Cardiac muscle cell (in vitro differentiated cells and primary cell): ENCODE measurements at regions not wholly inside any gene's neighbourhood (a gene's known extent, or its start where the extent isn't known, plus 50 kb on each side); places are given as distances from the start of the nearest gene placed in this dataset.

Experiments
- DNase-seq, 2 donors: peaks; one replicate each; pipeline versions ENCODE4 v3.0.0 to v3.0.0-alpha.2; 2010 to 2017; ENCODE audit warnings: low read depth in 1 of 2, low spot score in 1 of 2
- H3K27ac ChIP-seq: fragments of 200-600 bp; sonication (generic); 2 replicates; pipeline ENCODE4 v1.5.1; 2016
- H3K27me3 ChIP-seq: fragments of 200-600 bp; sonication (generic); 2 replicates; pipeline ENCODE4 v1.6.0; 2016; ENCODE audit warnings: control low read depth
- H3K36me3 ChIP-seq: fragments of 200-600 bp; sonication (generic); 2 replicates; pipeline ENCODE4 v1.5.1; 2016; ENCODE audit warnings: control low read depth
- H3K4me1 ChIP-seq: fragments of 200-600 bp; sonication (generic); 2 replicates; pipeline ENCODE4 v1.8.1; 2017; ENCODE audit warnings: low read depth, mild to moderate bottlenecking, mixed run types
- H3K4me3 ChIP-seq: fragments of 200-600 bp; sonication (generic); 2 replicates; pipeline ENCODE4 v1.5.1; 2016; ENCODE audit warnings: mild to moderate bottlenecking
- H3K9me3 ChIP-seq: fragments of 200-600 bp; sonication (generic); 2 replicates; pipeline ENCODE4 v1.5.1; 2017; ENCODE audit warnings: low read depth, mild to moderate bottlenecking, control low read depth
- TF ChIP-seq, protein P1 (sequence below): IDR thresholded peaks from 2 replicates; pipeline ENCODE4 v1.5.1; 2012; ENCODE audit warnings: low read depth, mild to moderate bottlenecking, low read length

DNA sequence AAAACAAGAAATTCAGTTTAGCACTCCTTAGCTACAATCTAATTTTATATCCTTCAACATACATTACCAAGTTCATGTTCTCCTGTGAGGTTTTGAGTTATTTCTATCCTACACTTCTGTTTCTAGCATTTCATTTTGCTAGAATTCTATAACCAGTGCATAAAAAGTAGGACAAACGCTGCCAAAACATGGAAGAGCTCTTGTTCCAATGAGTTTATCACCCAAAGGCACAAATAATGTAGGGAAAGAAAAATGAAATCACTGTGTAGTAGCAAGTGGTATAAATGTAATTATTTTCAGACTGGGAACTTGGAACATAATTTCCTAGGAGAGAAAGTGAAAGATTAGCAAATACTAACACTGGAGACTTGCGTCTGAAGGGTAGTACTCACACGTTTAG, 413.3 kb upstream of the NRSN1 start:
- H3K9me3 ChIP-seq, result no peaks in the 10 kb centered on the region
- no peaks in the 10 kb centered on the region for H3K27me3 ChIP-seq
- H3K4me1 ChIP-seq, result no peaks in the 10 kb centered on the region
- no peak overlapping the region for H3K4me3 ChIP-seq
- H3K36me3 ChIP-seq, result no peaks in the 10 kb centered on the region
- DNase-seq, result no peak
- TF ChIP-seq, protein P1, sequence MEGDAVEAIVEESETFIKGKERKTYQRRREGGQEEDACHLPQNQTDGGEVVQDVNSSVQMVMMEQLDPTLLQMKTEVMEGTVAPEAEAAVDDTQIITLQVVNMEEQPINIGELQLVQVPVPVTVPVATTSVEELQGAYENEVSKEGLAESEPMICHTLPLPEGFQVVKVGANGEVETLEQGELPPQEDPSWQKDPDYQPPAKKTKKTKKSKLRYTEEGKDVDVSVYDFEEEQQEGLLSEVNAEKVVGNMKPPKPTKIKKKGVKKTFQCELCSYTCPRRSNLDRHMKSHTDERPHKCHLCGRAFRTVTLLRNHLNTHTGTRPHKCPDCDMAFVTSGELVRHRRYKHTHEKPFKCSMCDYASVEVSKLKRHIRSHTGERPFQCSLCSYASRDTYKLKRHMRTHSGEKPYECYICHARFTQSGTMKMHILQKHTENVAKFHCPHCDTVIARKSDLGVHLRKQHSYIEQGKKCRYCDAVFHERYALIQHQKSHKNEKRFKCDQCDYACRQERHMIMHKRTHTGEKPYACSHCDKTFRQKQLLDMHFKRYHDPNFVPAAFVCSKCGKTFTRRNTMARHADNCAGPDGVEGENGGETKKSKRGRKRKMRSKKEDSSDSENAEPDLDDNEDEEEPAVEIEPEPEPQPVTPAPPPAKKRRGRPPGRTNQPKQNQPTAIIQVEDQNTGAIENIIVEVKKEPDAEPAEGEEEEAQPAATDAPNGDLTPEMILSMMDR, result no peak
- no peak overlapping the region for H3K27ac ChIP-seq

DNA sequence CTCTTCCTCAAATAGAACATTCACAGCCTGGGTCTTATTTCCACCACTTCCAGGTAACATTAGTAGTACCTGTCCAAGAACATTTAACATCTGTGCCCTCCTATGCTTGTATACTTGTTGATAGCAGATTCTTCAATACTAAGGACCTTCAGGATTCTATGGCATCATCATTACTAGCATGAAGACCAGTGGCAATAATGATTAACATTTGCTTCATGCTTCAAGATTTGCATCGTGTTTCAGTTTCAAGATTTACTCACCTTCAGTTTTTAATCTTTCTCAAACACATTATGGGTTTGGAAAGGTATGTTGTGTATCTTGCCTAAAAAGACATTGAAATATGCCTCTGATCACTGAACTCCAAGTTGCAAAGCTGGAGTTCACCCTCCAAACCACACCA, 412.8 kb upstream of the NRSN1 start:
- Histone ChIP-seq H3K4me3 (no peak overlapping the region), H3K27ac (no peak overlapping the region), H3K27me3 (no peaks in the 10 kb centered on the region), H3K36me3 (no peaks in the 10 kb centered on the region), H3K9me3 (no peaks in the 10 kb centered on the region), H3K4me1 (no peaks in the 10 kb centered on the region)
- no peak for DNase-seq
- TF ChIP-seq, protein P1, result no peak

DNA sequence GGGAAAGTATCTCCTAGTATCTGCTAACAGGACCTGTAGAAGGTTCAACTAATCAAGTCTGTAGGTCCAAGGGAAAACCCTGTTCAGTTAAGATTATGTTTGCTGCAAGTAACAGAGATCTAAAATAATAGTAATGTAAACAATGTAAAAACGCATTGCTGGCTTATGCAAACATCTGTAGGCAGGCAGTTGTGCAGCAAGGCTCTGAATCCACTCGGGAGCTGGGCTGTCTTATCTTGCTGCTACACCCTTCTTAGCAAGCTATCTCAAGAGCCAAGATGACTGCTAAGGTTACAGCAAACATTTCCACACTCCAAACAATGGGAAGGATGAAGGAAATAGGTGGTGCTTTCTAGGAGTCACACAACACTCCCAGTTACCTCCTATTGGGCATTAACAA, 397.3 kb upstream of the NRSN1 start:
- Histone ChIP-seq H3K4me3 (no peak overlapping the region), H3K36me3 (no peaks in the 10 kb centered on the region), H3K4me1 (peaks cover 20% of the 10 kb centered on the region), H3K27ac (no peak overlapping the region), H3K27me3 (no peaks in the 10 kb centered on the region), H3K9me3 (no peaks in the 10 kb centered on the region)
- DNase-seq, result peak; percentile 1 to 70
- TF ChIP-seq, protein P1, result no peak

DNA sequence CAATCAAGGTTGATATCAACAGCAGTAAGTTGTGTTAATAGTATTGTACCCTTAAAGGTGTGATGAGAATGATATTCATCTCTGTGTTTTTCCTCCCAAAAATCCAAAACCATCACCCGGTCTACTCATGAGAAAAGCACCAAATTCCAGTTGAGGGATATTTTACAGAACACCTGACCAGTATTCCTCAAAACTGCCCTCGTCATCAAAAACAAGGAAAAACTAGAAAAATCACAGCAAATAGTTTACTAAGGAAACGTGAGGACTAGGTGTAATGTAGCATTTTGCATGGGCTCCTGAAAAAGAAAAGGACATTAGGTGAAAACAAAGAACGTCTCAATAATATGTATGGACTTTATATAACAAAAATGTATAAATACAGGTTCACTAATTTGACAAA, 394.4 kb upstream of the NRSN1 start:
- no peak overlapping the region for H3K27ac ChIP-seq
- no peaks in the 10 kb centered on the region for H3K27me3 ChIP-seq
- H3K9me3 ChIP-seq, result no peaks in the 10 kb centered on the region
- peaks cover 20% of the 10 kb centered on the region for H3K4me1 ChIP-seq
- TF ChIP-seq, protein P1, result no peak
- H3K36me3 ChIP-seq, result no peaks in the 10 kb centered on the region
- no peak overlapping the region for H3K4me3 ChIP-seq
- DNase-seq, result no peak

DNA sequence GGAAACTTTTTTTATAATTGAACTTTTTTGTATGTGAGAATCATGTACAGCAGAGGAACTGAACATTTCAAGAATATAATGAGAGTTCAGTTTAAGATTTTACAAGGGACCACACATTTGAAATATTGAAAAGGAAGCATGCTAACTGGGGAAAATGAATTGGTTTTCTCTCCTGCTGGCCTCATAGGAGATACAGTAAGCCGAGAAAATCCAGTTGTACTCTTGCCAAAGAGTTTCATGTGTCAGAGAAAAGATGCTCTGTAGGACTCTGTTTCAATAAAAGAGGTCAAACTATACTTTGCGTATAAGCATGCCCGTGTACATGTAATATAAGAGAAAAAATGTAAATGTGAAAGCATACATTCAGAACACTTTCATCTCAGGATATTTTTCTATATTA, 393.5 kb upstream of the NRSN1 start:
- no peak for DNase-seq
- H3K9me3 ChIP-seq, result no peaks in the 10 kb centered on the region
- H3K27ac ChIP-seq, result no peak overlapping the region
- TF ChIP-seq, protein P1, result no peak
- H3K4me3 ChIP-seq, result no peak overlapping the region
- peaks cover 20% of the 10 kb centered on the region for H3K4me1 ChIP-seq
- no peaks in the 10 kb centered on the region for H3K27me3 ChIP-seq
- no peaks in the 10 kb centered on the region for H3K36me3 ChIP-seq

DNA sequence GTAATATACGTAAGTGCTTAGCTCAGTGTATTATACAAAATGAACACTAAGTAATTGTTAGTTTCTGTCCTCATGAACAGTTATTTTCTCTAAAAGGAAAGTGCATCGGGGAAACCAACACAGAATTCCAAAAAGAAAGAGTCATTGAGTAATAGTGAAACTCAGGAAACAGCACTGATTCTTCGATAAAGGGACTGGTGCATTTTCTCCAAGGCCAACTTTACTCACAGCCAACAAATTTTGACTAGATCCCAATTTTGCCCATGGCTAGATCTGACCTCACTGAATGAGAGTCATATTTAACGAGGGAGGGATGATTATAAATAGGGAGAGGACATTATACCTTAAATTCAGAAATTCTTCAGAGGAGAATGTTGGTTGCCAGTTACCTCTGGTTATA, 390.9 kb upstream of the NRSN1 start:
- Histone ChIP-seq H3K4me1 (peaks cover 5% of the 10 kb centered on the region), H3K4me3 (no peak overlapping the region), H3K9me3 (no peaks in the 10 kb centered on the region), H3K27me3 (no peaks in the 10 kb centered on the region), H3K27ac (no peak overlapping the region), H3K36me3 (no peaks in the 10 kb centered on the region)
- no peak for DNase-seq
- TF ChIP-seq, protein P1, result no peak
